H9 (cell line): ENCODE measurements at regions not wholly inside any gene's neighbourhood (a gene's known extent, or its start where the extent isn't known, plus 50 kb on each side); places are given as distances from the start of the nearest gene placed in this dataset.

Experiments used
- DNase-seq: peaks from one replicate; pipeline ENCODE4 v3.0.0-alpha.2; 2017
- H2AFZ ChIP-seq: one replicate; pipeline ENCODE4 v1.6.1; 2013; ENCODE audit warnings: mild to moderate bottlenecking, low read length, control low read depth, moderate library complexity
- H2AK5ac ChIP-seq: 2 replicates; pipeline ENCODE4 v1.6.1; 2013; ENCODE audit warnings: low read length, control low read depth, mixed read lengths; ENCODE audit not compliant: insufficient read length
- H2BK120ac ChIP-seq: one replicate; pipeline ENCODE4 v1.6.1; 2013; ENCODE audit warnings: low read depth, mild to moderate bottlenecking, low read length, control low read depth, inconsistent platforms; ENCODE audit not compliant: poor library complexity, severe bottlenecking
- H2BK12ac ChIP-seq: 2 replicates; pipeline ENCODE4 v1.6.1; 2013; ENCODE audit warnings: low read length, control low read depth, mixed read lengths, low read depth; ENCODE audit not compliant: insufficient read length
- H2BK15ac ChIP-seq: 2 replicates; pipeline ENCODE4 v1.6.1; 2013; ENCODE audit warnings: low read depth, low read length, control low read depth
- H2BK20ac ChIP-seq: one replicate; pipeline ENCODE4 v1.6.1; 2013; ENCODE audit warnings: low read depth, mild to moderate bottlenecking, low read length, control low read depth, inconsistent platforms; ENCODE audit not compliant: poor library complexity, severe bottlenecking
- H2BK5ac ChIP-seq: 2 replicates; pipeline ENCODE4 v1.6.1; 2013; ENCODE audit warnings: low read length, control low read depth, mixed read lengths; ENCODE audit not compliant: insufficient read length
- H3K14ac ChIP-seq: 2 replicates; pipeline ENCODE4 v1.6.1; 2013; ENCODE audit warnings: low read length, control low read depth; ENCODE audit not compliant: insufficient read depth
- H3K18ac ChIP-seq: 2 replicates; pipeline ENCODE4 v1.6.1; 2013; ENCODE audit warnings: low read depth, mild to moderate bottlenecking, mixed read lengths, low read length, control low read depth; ENCODE audit not compliant: insufficient read length
- H3K23ac ChIP-seq: 2 replicates; pipeline ENCODE4 v1.6.1; 2013; ENCODE audit warnings: low read length, control low read depth, mixed read lengths, low read depth; ENCODE audit not compliant: insufficient read length
- H3K23me2 ChIP-seq: 2 replicates; pipeline ENCODE4 v1.6.1; 2013; ENCODE audit warnings: low read depth, mild to moderate bottlenecking, mixed read lengths, low read length, control low read depth; ENCODE audit not compliant: insufficient read length, poor library complexity, severe bottlenecking
- H3K27ac ChIP-seq: 2 replicates; pipeline ENCODE4 v1.5.1; 2013; ENCODE audit warnings: low read length, control low read depth, mixed read lengths, low read depth; ENCODE audit not compliant: insufficient read length
- H3K27me3 ChIP-seq: 2 replicates; pipeline ENCODE4 v1.6.1; 2013; ENCODE audit warnings: low read length, control low read depth, inconsistent platforms; ENCODE audit not compliant: insufficient read depth
- H3K4ac ChIP-seq: 2 replicates; pipeline ENCODE4 v1.6.1; 2013; ENCODE audit warnings: low read depth, mild to moderate bottlenecking, control low read depth, inconsistent platforms, low read length, moderate library complexity
- H3K4me1 ChIP-seq: 2 replicates; pipeline ENCODE4 v1.6.1; 2013; ENCODE audit warnings: low read length, control low read depth, inconsistent platforms; ENCODE audit not compliant: insufficient read depth
- H3K4me2 ChIP-seq: 2 replicates; pipeline ENCODE4 v1.6.1; 2013; ENCODE audit warnings: low read length, control low read depth, mixed read lengths; ENCODE audit not compliant: insufficient read length, insufficient read depth
- H3K56ac ChIP-seq: 2 replicates; pipeline ENCODE4 v1.6.1; 2013; ENCODE audit warnings: low read depth, mild to moderate bottlenecking, mixed read lengths, low read length, control low read depth; ENCODE audit not compliant: insufficient read length
- H3K79me1 ChIP-seq: 2 replicates; pipeline ENCODE4 v1.6.1; 2013; ENCODE audit warnings: low read depth, mild to moderate bottlenecking, moderate library complexity, low read length, control low read depth, inconsistent platforms; ENCODE audit not compliant: insufficient read depth, poor library complexity, severe bottlenecking
- H3K79me2 ChIP-seq: 2 replicates; pipeline ENCODE4 v1.6.1; 2013; ENCODE audit warnings: low read length, control low read depth, inconsistent platforms; ENCODE audit not compliant: insufficient read depth
- H3K9ac ChIP-seq: 2 replicates; pipeline ENCODE4 v1.6.1; 2013; ENCODE audit warnings: low read length, control low read depth, mixed read lengths; ENCODE audit not compliant: insufficient read length; ENCODE audit errors: extremely low read depth
- H3K9me3 ChIP-seq: one replicate; pipeline ENCODE4 v1.6.1; 2013; ENCODE audit warnings: low read depth, low read length, inconsistent platforms; ENCODE audit not compliant: control insufficient read depth
- H3T11ph ChIP-seq: one replicate; pipeline ENCODE4 v1.6.1; 2013; ENCODE audit warnings: mild to moderate bottlenecking, low read length, control low read depth, inconsistent platforms
- H4K20me1 ChIP-seq: one replicate; pipeline ENCODE4 v1.6.1; 2013; ENCODE audit not compliant: control insufficient read depth, insufficient read length, insufficient read depth
- H4K5ac ChIP-seq: 2 replicates; pipeline ENCODE4 v1.6.1; 2013; ENCODE audit warnings: low read depth, mild to moderate bottlenecking, mixed read lengths, low read length, control low read depth; ENCODE audit not compliant: insufficient read length
- H4K8ac ChIP-seq: replicated peaks from 2 replicates; pipeline ENCODE4 v1.6.1; 2013; ENCODE audit warnings: low read length, control low read depth, mixed read lengths, low read depth; ENCODE audit not compliant: insufficient read length
- H4K91ac ChIP-seq: 2 replicates; pipeline ENCODE4 v1.6.1; 2013; ENCODE audit warnings: low read depth, mild to moderate bottlenecking, moderate library complexity, mixed read lengths, low read length, control low read depth; ENCODE audit not compliant: insufficient read length
- H3K27ac Mint-ChIP-seq, 3 experiments: 2 replicates in 2 of 3; 3 replicates in 1 of 3; pipeline ENCODE4 v1.8.0; 2020 to 2021; ENCODE audit warnings: mixed read lengths in 3 of 3, mild to moderate bottlenecking in 1 of 3, moderate library complexity in 1 of 3
- H3K27me3 Mint-ChIP-seq: 2 replicates; pipeline ENCODE4 v1.8.0; 2021; ENCODE audit warnings: low read depth, mild to moderate bottlenecking, moderate library complexity, mixed read lengths
- H3K36me3 Mint-ChIP-seq, 3 experiments: 2 replicates in 2 of 3; 3 replicates in 1 of 3; pipeline ENCODE4 v1.8.0; 2020 to 2021; ENCODE audit warnings: low read depth in 3 of 3, mixed read lengths in 3 of 3; ENCODE audit not compliant: insufficient read depth in 1 of 3
- H3K4me1 Mint-ChIP-seq, 2 experiments: 2 replicates each; pipeline ENCODE4 v1.8.0; 2020; ENCODE audit warnings: mixed read lengths in 2 of 2
- H3K4me3 Mint-ChIP-seq, 2 experiments: 2 replicates in 1 of 2; 3 replicates in 1 of 2; pipeline ENCODE4 v1.8.0; 2020 to 2021; ENCODE audit warnings: mild to moderate bottlenecking in 2 of 2, mixed read lengths in 2 of 2, moderate library complexity in 1 of 2
- H3K9me3 Mint-ChIP-seq, 2 experiments: 2 replicates in 1 of 2; 3 replicates in 1 of 2; pipeline ENCODE4 v1.8.0; 2020; ENCODE audit warnings: mild to moderate bottlenecking in 2 of 2, mixed read lengths in 2 of 2, moderate library complexity in 1 of 2
- CTCF ChIP-seq: fragments of 200-600 bp; sonication (generic); conservative IDR thresholded peaks from 3 replicates; pipeline ENCODE4 v1.8.0; 2021; ENCODE audit warnings: antibody characterized with exemption, mild to moderate bottlenecking
- WGBS: extraction: QIAGEN DNeasy Blood & Tissue Kit; methylation state at CpG from one replicate; pipeline ENCODE4 v1.1.7; 2013; ENCODE audit warnings: missing lambda C conversion rate, low lambda C conversion rate, mixed read lengths; ENCODE audit not compliant: insufficient read length; ENCODE audit errors: extremely low coverage; 5-methylcytosine and 5-hydroxymethylcytosine counted together

- Histone ChIP-seq H2BK120ac (no peak overlapping the region), H3K4ac (no peak overlapping the region), H4K91ac (no peak overlapping the region), H2AFZ (no peak overlapping the region), H3K27me3 (no peaks in the 10 kb centered on the region), H2BK15ac (no peak overlapping the region), H3K27ac (no peak overlapping the region), H3K14ac (no peak overlapping the region), H3K79me1 (no peaks in the 10 kb centered on the region), H3K9ac (no peak overlapping the region), H3K23me2 (no peaks in the 10 kb centered on the region), H3K9me3 (no peaks in the 10 kb centered on the region), H3K18ac (no peak overlapping the region), H2BK20ac (no peak overlapping the region), H3K79me2 (no peaks in the 10 kb centered on the region), H4K5ac (no peak overlapping the region), H4K20me1 (no peaks in the 10 kb centered on the region), H2AK5ac (no peak overlapping the region), H2BK5ac (no peak overlapping the region), H3T11ph (no peak overlapping the region), H3K56ac (no peak overlapping the region), H4K8ac (no peak overlapping the region), H3K23ac (no peak overlapping the region), H3K4me2 (no peak overlapping the region), H3K4me1 (peaks cover 4% of the 10 kb centered on the region; the same call in 1 of the 2 replicates), H2BK12ac (no peak overlapping the region)
- no peak for TF ChIP-seq CTCF
- no peaks in the 10 kb centered on the region for H3K9me3 Mint-ChIP-seq
- no peak overlapping the region for H3K27ac Mint-ChIP-seq
- no peak for DNase-seq
- H3K4me3 Mint-ChIP-seq, result no peak overlapping the region
- H3K36me3 Mint-ChIP-seq, result no peaks in the 10 kb centered on the region; a peak in 1 of 7 replicates
- WGBS, result no CpG with 5 or more reads among the region's 4 CpGs
- peaks cover 6 to 7% of the 10 kb centered on the region in 2 experiments for H3K4me1 Mint-ChIP-seq
- H3K27me3 Mint-ChIP-seq, result peaks cover 1% of the 10 kb centered on the region
These were observed 295.3 kb downstream of the TLE3 start for GRCh38 chr15:69802432-69802831.
